ENCODE measurements at regions not wholly inside any gene's neighbourhood (a gene's known extent, or its start where the extent isn't known, plus 50 kb on each side); places are given as distances from the start of the nearest gene placed in this dataset.
"Not testable (repeated sequence)": the region's sequence is repeated elsewhere in the genome, so short reads cannot be mapped to it uniquely, and the experiment has no call there.

DNA sequence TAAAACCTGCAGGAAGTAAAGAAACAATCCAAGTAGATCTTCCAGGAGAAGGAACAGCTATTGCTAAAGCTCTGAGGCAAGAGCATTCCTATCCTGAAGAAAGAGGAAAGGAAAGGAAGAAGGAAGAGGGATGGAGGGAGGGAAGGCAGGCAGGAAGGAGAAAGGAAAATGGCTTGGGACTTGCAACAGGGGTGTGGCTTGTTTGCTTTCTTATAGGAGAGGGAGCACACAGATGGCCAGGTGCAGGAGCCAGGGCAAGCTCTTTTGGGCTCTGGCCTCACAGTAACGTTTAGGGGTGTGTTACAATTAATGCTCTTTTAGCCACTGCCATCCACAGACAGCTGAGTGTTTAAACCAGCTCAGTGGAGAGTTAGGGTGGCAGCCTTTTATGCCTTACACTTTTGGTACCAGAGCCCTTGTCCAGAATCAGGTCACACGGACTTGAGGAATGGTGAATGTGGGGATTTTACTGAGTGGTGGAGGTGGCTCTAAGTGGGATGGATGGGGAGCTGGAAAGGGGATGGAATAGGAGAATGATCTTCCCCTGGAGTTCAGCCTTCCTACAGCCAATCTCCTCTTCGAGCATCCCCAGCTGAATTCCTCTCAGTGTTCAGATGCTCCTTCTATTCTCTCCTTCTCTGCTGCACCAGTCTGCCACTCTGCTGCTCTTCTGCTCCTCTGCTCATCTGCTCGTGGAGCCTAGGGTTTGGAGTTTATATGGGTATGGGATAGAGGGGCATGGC is 108.7 kb upstream of the SLC39A10 start:
- DNase-seq (ENCODE audit: low read depth) = no peak
- TF ChIP-seq, protein P1, sequence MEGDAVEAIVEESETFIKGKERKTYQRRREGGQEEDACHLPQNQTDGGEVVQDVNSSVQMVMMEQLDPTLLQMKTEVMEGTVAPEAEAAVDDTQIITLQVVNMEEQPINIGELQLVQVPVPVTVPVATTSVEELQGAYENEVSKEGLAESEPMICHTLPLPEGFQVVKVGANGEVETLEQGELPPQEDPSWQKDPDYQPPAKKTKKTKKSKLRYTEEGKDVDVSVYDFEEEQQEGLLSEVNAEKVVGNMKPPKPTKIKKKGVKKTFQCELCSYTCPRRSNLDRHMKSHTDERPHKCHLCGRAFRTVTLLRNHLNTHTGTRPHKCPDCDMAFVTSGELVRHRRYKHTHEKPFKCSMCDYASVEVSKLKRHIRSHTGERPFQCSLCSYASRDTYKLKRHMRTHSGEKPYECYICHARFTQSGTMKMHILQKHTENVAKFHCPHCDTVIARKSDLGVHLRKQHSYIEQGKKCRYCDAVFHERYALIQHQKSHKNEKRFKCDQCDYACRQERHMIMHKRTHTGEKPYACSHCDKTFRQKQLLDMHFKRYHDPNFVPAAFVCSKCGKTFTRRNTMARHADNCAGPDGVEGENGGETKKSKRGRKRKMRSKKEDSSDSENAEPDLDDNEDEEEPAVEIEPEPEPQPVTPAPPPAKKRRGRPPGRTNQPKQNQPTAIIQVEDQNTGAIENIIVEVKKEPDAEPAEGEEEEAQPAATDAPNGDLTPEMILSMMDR (IDR thresholded peaks at IDR 0.05; ENCODE audit: insufficient read depth, low read length) = no peak
- H3K4me3 ChIP-seq (ENCODE audit: low read depth, low read length) = no peak overlapping the region

GRCh38 chr2:195547268-195547840 is 109.7 kb upstream of the SLC39A10 start:
- H3K4me3 ChIP-seq (ENCODE audit: low read depth, low read length); DNase-seq (ENCODE audit: low read depth): not testable (repeated sequence)

GRCh38 chr2:195545811-195546210 is 111.2 kb upstream of the SLC39A10 start:
- TF ChIP-seq, protein P1 (IDR thresholded peaks at IDR 0.05; ENCODE audit: insufficient read depth, low read length) = no peak
- H3K4me3 ChIP-seq (ENCODE audit: low read depth, low read length) = no peak overlapping the region
- DNase-seq (ENCODE audit: low read depth) = no peak

DNA sequence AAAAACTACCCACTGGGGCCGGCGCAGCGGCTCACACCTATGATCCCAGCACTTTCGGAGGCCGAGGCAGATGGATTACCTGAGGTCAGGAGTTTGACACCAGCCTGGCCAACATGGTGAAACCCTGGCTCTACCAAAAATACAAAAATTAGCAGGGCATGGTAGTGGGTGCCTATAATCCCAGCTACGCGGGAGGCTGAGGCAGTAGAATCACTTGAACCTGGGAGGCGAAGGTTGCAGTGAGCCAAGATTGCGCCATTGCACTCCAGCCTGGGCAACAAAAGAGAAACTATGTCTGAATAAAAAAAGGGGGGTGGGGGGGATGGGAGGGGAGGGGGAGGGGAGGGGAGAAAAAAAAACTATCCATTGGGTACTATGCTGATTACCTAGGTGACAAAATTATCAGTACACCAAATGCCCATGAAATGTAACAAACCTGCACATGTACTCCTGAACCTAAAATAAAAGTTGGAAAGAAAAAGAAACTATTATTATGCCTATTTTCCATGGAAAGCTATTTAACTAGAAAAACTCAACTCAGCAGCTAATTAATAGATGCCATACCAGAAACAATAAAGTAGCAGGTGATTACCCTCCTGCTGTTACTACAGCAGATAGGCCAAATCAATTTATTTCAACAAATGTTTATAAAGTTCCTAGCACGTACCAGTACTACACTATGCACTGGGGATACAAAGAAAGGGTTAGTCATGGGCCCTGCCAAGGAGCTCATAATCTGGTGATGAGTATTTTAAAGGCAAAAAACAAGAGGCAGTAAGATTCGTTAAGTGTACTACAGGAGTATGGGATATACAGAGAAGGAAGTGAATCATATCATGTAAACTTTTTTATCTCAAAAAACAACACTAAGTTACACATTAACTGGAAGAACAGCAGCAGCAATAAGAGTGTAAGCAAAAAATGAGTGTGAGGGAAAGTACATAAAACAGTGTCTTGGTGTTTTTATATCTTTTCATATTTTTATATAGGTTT is 112.8 kb upstream of the SLC39A10 start:
- peak; percentile 70 for DNase-seq (ENCODE audit: low read depth)
- no peak overlapping the region for H3K4me3 ChIP-seq (ENCODE audit: low read depth, low read length)
- TF ChIP-seq, protein P1 (IDR thresholded peaks at IDR 0.05; ENCODE audit: insufficient read depth, low read length) = no peak

GRCh38 chr2:195543063-195543462 is 114.0 kb upstream of the SLC39A10 start:
- H3K4me3 ChIP-seq (ENCODE audit: low read depth, low read length) = no peak overlapping the region
- no peak for DNase-seq (ENCODE audit: low read depth)
- TF ChIP-seq, protein P1 (IDR thresholded peaks at IDR 0.05; ENCODE audit: insufficient read depth, low read length) = no peak

DNA sequence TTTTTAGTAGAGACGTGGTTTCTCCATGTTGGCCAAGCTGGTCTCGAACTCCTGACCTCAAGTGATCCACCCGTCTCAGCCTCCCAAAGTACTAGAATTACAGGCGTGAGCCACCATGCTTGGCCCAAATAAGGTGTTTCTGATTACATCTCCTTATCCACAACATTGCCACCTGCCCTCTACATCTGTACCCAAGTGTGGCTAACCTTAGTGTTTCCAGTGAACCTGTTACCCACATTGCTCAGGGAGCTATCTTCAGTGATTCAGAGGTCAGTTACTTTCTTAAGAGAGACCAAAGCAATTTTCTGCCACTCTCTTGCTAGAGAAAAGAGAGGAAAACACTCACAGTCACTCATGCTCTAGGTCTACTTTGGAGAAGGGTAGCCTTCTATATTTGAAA is 115.0 kb upstream of the SLC39A10 start:
- no peak for DNase-seq (ENCODE audit: low read depth)
- TF ChIP-seq, protein P1 (IDR thresholded peaks at IDR 0.05; ENCODE audit: insufficient read depth, low read length) = no peak
- no peak overlapping the region for H3K4me3 ChIP-seq (ENCODE audit: low read depth, low read length)

DNA sequence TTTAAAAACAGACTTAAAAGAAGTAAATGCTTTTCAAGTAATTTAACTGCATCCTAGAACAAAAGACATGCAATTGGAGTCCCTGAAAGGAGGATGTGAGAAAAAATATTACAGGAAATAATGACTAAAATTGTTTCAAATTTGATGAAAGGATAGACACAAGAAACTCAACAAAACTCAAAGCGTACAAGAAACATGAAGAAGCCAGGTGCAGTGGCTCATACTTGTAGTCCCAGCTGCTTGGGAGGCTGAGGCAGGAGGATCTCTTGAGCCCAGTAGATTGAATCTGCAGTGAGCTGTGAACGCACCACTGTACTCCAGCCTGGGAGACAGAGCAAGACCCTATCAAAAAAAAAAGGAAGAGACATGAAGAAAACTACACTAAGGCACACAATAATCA is 118.1 kb upstream of the SLC39A10 start:
- TF ChIP-seq, protein P1 (IDR thresholded peaks at IDR 0.05; ENCODE audit: insufficient read depth, low read length) = no peak
- no peak overlapping the region for H3K4me3 ChIP-seq (ENCODE audit: low read depth, low read length)
- no peak for DNase-seq (ENCODE audit: low read depth)

All from fibroblast of the aortic adventitia (primary cell).